UCSD-AML1 (cell line): ENCODE measurements at regions not wholly inside any gene's neighbourhood (a gene's known extent, or its start where the extent isn't known, plus 50 kb on each side); places are given as distances from the start of the nearest gene placed in this dataset.
"Not testable (repeated sequence)": the region's sequence is repeated elsewhere in the genome, so short reads cannot be mapped to it uniquely, and the experiment has no call there.

Experiments used
- DNase-seq: peaks from one replicate; lab custom pipeline; 2025; ENCODE audit not compliant: unreplicated experiment; lab: John Stamatoyannopoulos, UW

- no peak for DNase-seq
These were observed 326.7 kb downstream of the BCOR start for GRCh38 chrX:39771089-39771488.

- DNase-seq, result peak; percentile 76
These were observed 325.5 kb downstream of the BCOR start for GRCh38 chrX:39772057-39772832.

- no peak for DNase-seq
These were observed 324.6 kb downstream of the BCOR start for GRCh38 chrX:39773150-39773549.

- no peak for DNase-seq
These were observed 323.6 kb downstream of the BCOR start for GRCh38 chrX:39773923-39774773.

GRCh38 chrX:39774774-39775328 lies 322.9 kb downstream of the BCOR start:
- DNase-seq, result no peak

- DNase-seq, result no peak
These were observed 320.1 kb downstream of the BCOR start for GRCh38 chrX:39777623-39778025.

GRCh38 chrX:39779952-39780783 lies 317.6 kb downstream of the BCOR start:
- no peak for DNase-seq

- no peak for DNase-seq
These were observed 315.5 kb downstream of the BCOR start for GRCh38 chrX:39782276-39782675.

GRCh38 chrX:39787999-39788398 lies 309.8 kb downstream of the BCOR start:
- DNase-seq, result no peak

- no peak for DNase-seq
These were observed 309.2 kb downstream of the BCOR start for GRCh38 chrX:39788521-39788920.

GRCh38 chrX:39791691-39792090 lies 306.1 kb downstream of the BCOR start:
- DNase-seq, result no peak

GRCh38 chrX:39795605-39796004 lies 302.2 kb downstream of the BCOR start:
- no peak for DNase-seq

GRCh38 chrX:39796856-39797255 lies 300.9 kb downstream of the BCOR start:
- DNase-seq, result no peak

GRCh38 chrX:39798488-39798887 lies 299.3 kb downstream of the BCOR start:
- DNase-seq, result not testable (repeated sequence)

GRCh38 chrX:39802354-39802753 lies 295.4 kb downstream of the BCOR start:
- peak; percentile 41 for DNase-seq

GRCh38 chrX:39802908-39803307 lies 294.9 kb downstream of the BCOR start:
- DNase-seq, result no peak

- no peak for DNase-seq
These were observed 292.7 kb downstream of the BCOR start for GRCh38 chrX:39805022-39805421.

GRCh38 chrX:39805825-39806224 lies 291.9 kb downstream of the BCOR start:
- DNase-seq, result no peak

- peak; percentile 72 for DNase-seq
These were observed 289.3 kb downstream of the BCOR start for GRCh38 chrX:39808471-39808917.

- DNase-seq, result no peak
These were observed 288.4 kb downstream of the BCOR start for GRCh38 chrX:39809331-39809730.

- DNase-seq, result no peak
These were observed 286.9 kb downstream of the BCOR start for GRCh38 chrX:39810901-39811300.
